ENCODE measurements at regions not wholly inside any gene's neighbourhood (a gene's known extent, or its start where the extent isn't known, plus 50 kb on each side); places are given as distances from the start of the nearest gene placed in this dataset.
A peak's percentile ranks its signal among the peaks of the same experiment; 100 is the strongest.

DNA sequence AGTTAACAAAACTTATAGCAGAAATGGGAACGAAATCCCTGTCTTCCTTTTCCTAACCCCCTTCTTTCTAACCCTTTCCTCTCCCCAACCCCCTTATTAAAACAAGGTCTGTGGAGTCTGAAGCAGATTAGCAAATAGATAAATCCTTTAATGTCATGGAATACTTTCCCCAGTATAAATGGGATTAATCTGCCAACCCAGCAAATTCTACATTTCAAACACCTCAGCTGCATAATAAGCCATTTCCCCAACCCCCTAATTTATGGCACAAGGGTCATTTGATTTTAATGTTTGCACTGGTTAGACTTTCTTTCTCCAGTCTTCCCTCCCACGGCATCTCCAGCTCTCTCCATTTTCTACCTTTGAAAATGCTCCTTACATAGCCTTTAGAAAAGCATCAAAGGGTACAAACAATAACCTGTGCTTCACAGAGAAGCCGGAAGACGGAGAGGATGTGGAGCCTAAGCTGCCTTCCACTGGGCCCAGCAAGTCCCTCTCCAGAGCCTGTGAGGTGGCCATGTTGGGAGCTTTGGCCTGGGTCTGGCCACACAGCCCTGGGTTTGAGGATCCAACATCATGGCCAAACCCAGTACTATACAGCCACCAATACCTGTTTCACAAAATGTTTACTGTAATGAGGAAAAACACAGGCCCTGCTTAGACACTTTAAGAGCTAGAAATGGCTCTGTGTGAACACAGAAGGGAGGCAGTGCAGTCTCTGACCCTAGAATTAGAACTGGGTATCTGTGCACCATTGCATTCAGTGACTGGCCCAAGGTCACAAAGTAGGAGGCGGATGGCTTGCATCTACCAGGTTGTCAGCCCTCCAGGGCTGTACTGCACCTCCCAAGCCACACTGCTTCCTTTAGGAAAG is 56.9 kb upstream of the SPRY1 start:
- ATAC-seq = no peak
- TF ChIP-seq, protein P1, sequence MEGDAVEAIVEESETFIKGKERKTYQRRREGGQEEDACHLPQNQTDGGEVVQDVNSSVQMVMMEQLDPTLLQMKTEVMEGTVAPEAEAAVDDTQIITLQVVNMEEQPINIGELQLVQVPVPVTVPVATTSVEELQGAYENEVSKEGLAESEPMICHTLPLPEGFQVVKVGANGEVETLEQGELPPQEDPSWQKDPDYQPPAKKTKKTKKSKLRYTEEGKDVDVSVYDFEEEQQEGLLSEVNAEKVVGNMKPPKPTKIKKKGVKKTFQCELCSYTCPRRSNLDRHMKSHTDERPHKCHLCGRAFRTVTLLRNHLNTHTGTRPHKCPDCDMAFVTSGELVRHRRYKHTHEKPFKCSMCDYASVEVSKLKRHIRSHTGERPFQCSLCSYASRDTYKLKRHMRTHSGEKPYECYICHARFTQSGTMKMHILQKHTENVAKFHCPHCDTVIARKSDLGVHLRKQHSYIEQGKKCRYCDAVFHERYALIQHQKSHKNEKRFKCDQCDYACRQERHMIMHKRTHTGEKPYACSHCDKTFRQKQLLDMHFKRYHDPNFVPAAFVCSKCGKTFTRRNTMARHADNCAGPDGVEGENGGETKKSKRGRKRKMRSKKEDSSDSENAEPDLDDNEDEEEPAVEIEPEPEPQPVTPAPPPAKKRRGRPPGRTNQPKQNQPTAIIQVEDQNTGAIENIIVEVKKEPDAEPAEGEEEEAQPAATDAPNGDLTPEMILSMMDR (IDR thresholded peaks at IDR 0.05 in 4 of 5, conservative IDR thresholded peaks at IDR 0.05 in 1 of 5) = no peak
- H3K36me3 ChIP-seq = no peaks in the 10 kb centered on the region
- DNase-seq = no peak
- in situ Hi-C loops (cut with MboI; ENCODE audit: low sequenced_read_pairs in 4 of 4) = no loop called here
- H3K27ac ChIP-seq = peak overlapping the region; percentile 57 to 73 (median 68)
- H3K27me3 ChIP-seq = no peaks in the 10 kb centered on the region
- no peaks in the 10 kb centered on the region for H3K9me3 ChIP-seq
- peaks cover 0 to 7% of the 10 kb centered on the region in 2 donors for H3K4me1 ChIP-seq
- intact Hi-C loops (cut with DNase I; ENCODE audit: low total_unique reads) = loop anchor here (5.0 to 10.0 kb wide), 2 partner anchors 92 to 775 kb away; no protein-coding TSS in a partner anchor
- H3K4me3 ChIP-seq = no peak overlapping the region

DNA sequence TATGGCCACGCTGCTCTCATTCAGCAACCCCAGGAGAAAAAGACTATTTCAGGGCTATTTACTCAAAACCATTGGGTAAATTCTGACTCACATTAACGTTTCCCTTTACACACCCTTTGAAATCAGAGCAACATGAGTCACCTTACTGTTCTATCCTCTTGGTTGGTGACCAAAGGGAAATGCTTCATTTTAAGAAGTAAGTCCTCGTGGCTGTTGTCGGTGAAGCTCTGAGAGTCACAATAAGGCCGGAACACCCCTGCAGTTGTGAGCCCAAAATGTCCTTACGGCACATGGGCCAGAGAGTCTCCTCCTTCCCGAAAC is 56.3 kb upstream of the SPRY1 start:
- no peaks in the 10 kb centered on the region for H3K9me3 ChIP-seq
- H3K4me3 ChIP-seq = no peak overlapping the region
- peaks cover 4 to 9% of the 10 kb centered on the region in 2 donors for H3K4me1 ChIP-seq
- H3K27me3 ChIP-seq = no peaks in the 10 kb centered on the region
- ATAC-seq (peak; percentile 77 to 83), DNase-seq (no peak)
- no peaks in the 10 kb centered on the region for H3K36me3 ChIP-seq
- TF ChIP-seq, protein P1 (IDR thresholded peaks at IDR 0.05 in 4 of 5, conservative IDR thresholded peaks at IDR 0.05 in 1 of 5) = no peak
- peak; percentile 21 to 39 for TF ChIP-seq POLR2A (IDR thresholded peaks at IDR 0.05)
- intact Hi-C loops (cut with DNase I; ENCODE audit: low total_unique reads) = loop anchor here (5.0 to 10.0 kb wide), 2 partner anchors 93 to 774 kb away; no protein-coding TSS in a partner anchor
- in situ Hi-C loops (cut with MboI; ENCODE audit: low sequenced_read_pairs in 4 of 4) = no loop called here
- H3K27ac ChIP-seq = peak overlapping the region; percentile 57 to 73 (median 68)

DNA sequence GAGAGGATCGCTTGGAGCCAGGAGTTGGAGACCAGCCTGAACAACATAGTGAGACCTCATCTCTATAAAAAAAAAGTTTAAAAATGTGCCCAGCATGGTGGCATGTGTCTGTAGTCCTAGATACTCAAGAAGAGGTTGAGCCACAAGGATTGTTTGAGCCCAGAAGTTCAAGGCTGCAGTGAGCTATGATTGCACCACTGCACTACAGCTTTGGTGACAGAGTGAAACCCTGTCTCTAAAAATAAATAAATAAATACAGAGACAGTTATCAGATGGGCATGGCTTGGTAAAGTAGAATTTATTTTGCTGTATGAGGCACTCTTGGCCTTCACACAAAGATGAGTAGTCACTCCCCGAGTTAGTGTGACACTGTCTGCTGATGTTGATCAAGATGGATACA is 54.1 kb upstream of the SPRY1 start:
- H3K27ac ChIP-seq = peak overlapping the region in 3 of 4 donors; percentile 68 to 74 (median 71)
- TF ChIP-seq, protein P1 (IDR thresholded peaks at IDR 0.05 in 4 of 5, conservative IDR thresholded peaks at IDR 0.05 in 1 of 5) = no peak
- TF ChIP-seq POLR2A (IDR thresholded peaks at IDR 0.05) = no peak
- H3K4me1 ChIP-seq = peaks cover 15 to 16% of the 10 kb centered on the region in 2 donors
- in situ Hi-C loops (cut with MboI; ENCODE audit: low sequenced_read_pairs in 4 of 4) = no loop called here
- no peaks in the 10 kb centered on the region for H3K9me3 ChIP-seq
- no peak for ATAC-seq
- intact Hi-C loops (cut with DNase I; ENCODE audit: low total_unique reads) = loop anchor here (5.0 to 10.0 kb wide), 2 partner anchors 95 to 772 kb away; no protein-coding TSS in a partner anchor
- H3K36me3 ChIP-seq = no peaks in the 10 kb centered on the region
- H3K4me3 ChIP-seq = no peak overlapping the region
- DNase-seq = no peak
- no peaks in the 10 kb centered on the region for H3K27me3 ChIP-seq

DNA sequence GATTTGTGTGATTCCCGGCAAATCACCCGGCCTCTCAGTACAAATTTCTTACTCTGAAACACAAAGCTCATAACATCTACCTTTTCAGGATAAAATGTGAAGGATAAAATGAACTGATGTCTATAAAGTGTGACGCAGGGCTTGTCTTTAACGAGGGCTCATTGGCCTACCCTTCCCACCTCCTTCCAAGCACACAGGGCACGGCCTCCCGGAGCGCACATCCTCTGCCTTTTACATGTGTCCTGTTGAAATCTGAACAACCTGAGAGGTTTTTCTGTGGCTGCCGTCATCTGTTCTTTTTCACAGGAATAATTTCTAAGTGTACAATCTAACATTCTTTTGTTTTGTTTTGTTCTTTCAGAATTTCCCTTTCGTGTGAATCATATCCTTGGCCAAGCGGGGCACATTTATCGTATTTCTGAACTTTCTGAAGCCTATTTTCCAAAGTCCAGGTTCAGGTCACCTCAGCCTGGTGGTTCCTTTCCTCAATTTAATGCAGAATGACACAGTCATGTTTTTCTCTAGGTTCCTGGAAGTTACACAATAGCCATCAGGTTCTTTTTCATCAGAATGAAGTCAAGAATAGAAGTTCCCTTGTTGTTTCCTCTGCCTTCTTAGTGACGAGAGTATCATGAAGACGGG is 53.1 kb upstream of the SPRY1 start:
- H3K4me1 ChIP-seq = peaks cover 15 to 16% of the 10 kb centered on the region in 2 donors
- TF ChIP-seq, protein P1 (IDR thresholded peaks at IDR 0.05 in 4 of 5, conservative IDR thresholded peaks at IDR 0.05 in 1 of 5) = no peak
- TF ChIP-seq POLR2A (IDR thresholded peaks at IDR 0.05) = peak in 1 of 2 donors; percentile 24
- no peaks in the 10 kb centered on the region for H3K27me3 ChIP-seq
- ATAC-seq (peak; percentile 20 to 31), DNase-seq (no peak)
- H3K4me3 ChIP-seq = no peak overlapping the region
- no peaks in the 10 kb centered on the region for H3K36me3 ChIP-seq
- intact Hi-C loops (cut with DNase I; ENCODE audit: low total_unique reads) (loop anchor here (5.0 to 10.0 kb wide), 2 partner anchors 96 to 771 kb away; no protein-coding TSS in a partner anchor), in situ Hi-C loops (cut with MboI; ENCODE audit: low sequenced_read_pairs in 4 of 4) (no loop called here)
- H3K27ac ChIP-seq = peak overlapping the region; percentile 17 to 74 (median 70)
- H3K9me3 ChIP-seq = no peaks in the 10 kb centered on the region

Measured in gastrocnemius medialis (tissue), 4 donors.